GM23338 (cell line): ENCODE measurements at regions not wholly inside any gene's neighbourhood (a gene's known extent, or its start where the extent isn't known, plus 50 kb on each side); places are given as distances from the start of the nearest gene placed in this dataset.
"Not testable (repeated sequence)": the region's sequence is repeated elsewhere in the genome, so short reads cannot be mapped to it uniquely, and the experiment has no call there.

Experiments used
- ATAC-seq: fragments of 200-7000 bp; cut with Tn5 transposase; 3 replicates; pipeline ENCODE4 v1.9.1; 2020
- DNase-seq: peaks from one replicate; pipeline ENCODE4 v3.0.0-alpha.2; 2015; ENCODE audit warnings: low spot score
- H2AFZ ChIP-seq: fragments of 200-600 bp; sonication (generic); 2 replicates; pipeline ENCODE4 v1.8.0; 2016; ENCODE audit warnings: antibody characterized with exemption, mild to moderate bottlenecking, moderate library complexity
- H3F3A ChIP-seq: fragments of 200-600 bp; sonication (generic); replicated peaks from 2 replicates; pipeline ENCODE4 v1.8.0; 2017; ENCODE audit warnings: antibody characterized with exemption, mixed run types, low read depth
- H3K27ac ChIP-seq: fragments of 200-600 bp; sonication (generic); 2 replicates; pipeline ENCODE4 v1.6.1; 2016; ENCODE audit warnings: low read depth
- H3K27me3 ChIP-seq: fragments of 200-600 bp; sonication (generic); 2 replicates; pipeline ENCODE4 v1.8.0; 2016; ENCODE audit warnings: mild to moderate bottlenecking, mixed run types, moderate library complexity; ENCODE audit not compliant: insufficient read depth
- H3K36me3 ChIP-seq: fragments of 200-600 bp; sonication (generic); 2 replicates; pipeline ENCODE4 v1.8.0; 2016; ENCODE audit warnings: mild to moderate bottlenecking; ENCODE audit not compliant: insufficient read depth
- H3K4me1 ChIP-seq: fragments of 200-600 bp; sonication (generic); 2 replicates; pipeline ENCODE4 v1.8.0; 2016; ENCODE audit warnings: mild to moderate bottlenecking, moderate library complexity; ENCODE audit not compliant: insufficient read depth
- H3K4me2 ChIP-seq: fragments of 200-600 bp; sonication (generic); 2 replicates; pipeline ENCODE4 v1.7.1; 2017; ENCODE audit warnings: mixed run types
- H3K4me3 ChIP-seq: fragments of 200-600 bp; sonication (generic); 2 replicates; pipeline ENCODE4 v1.6.1; 2016; ENCODE audit warnings: mixed run types
- H3K79me2 ChIP-seq: fragments of 200-600 bp; sonication (generic); replicated peaks from 2 replicates; pipeline ENCODE4 v1.8.0; 2017; ENCODE audit warnings: mild to moderate bottlenecking; ENCODE audit not compliant: insufficient read depth
- H3K9me2 ChIP-seq: fragments of 200-600 bp; sonication (generic); 2 replicates; pipeline ENCODE4 v1.8.0; 2017; ENCODE audit not compliant: insufficient read depth
- H4K20me1 ChIP-seq: fragments of 200-600 bp; sonication (generic); replicated peaks from 2 replicates; pipeline ENCODE4 v1.8.0; 2017; ENCODE audit warnings: mild to moderate bottlenecking; ENCODE audit not compliant: insufficient read depth
- H3K27ac Mint-ChIP-seq: 2 replicates; pipeline ENCODE4 v1.8.0; 2020; ENCODE audit warnings: inconsistent platforms, mild to moderate bottlenecking, moderate library complexity, mixed read lengths
- H3K27me3 Mint-ChIP-seq: 3 replicates; pipeline ENCODE4 v1.8.0; 2022; ENCODE audit warnings: low read depth, mild to moderate bottlenecking, moderate library complexity, mixed read lengths, inconsistent platforms; ENCODE audit not compliant: insufficient read depth, poor library complexity
- H3K36me3 Mint-ChIP-seq: 3 replicates; pipeline ENCODE4 v1.8.0; 2021; ENCODE audit warnings: low read depth, mild to moderate bottlenecking, inconsistent platforms, moderate library complexity, mixed read lengths
- H3K4me1 Mint-ChIP-seq: 3 replicates; pipeline ENCODE4 v1.8.0; 2020; ENCODE audit warnings: mild to moderate bottlenecking, inconsistent platforms, mixed read lengths
- H3K4me3 Mint-ChIP-seq: 3 replicates; pipeline ENCODE4 v1.8.0; 2021; ENCODE audit warnings: moderate library complexity, mild to moderate bottlenecking, inconsistent platforms, mixed read lengths
- H3K9me3 Mint-ChIP-seq: 3 replicates; pipeline ENCODE4 v1.8.0; 2020; ENCODE audit warnings: moderate library complexity, mild to moderate bottlenecking, inconsistent platforms, mixed read lengths
- CREB1 ChIP-seq: fragments of 250-450 bp; sonication (Bioruptor Pico); IDR thresholded peaks from 2 replicates; pipeline ENCODE4 v1.5.0; 2020; ENCODE audit warnings: low read depth, mild to moderate bottlenecking, moderate library complexity
- ETS1 ChIP-seq: IDR thresholded peaks from 2 replicates; pipeline ENCODE4 v1.6.1; 2016; ENCODE audit warnings: antibody characterized with exemption
- EZH2 ChIP-seq: fragments of 200-600 bp; sonication (generic); IDR thresholded peaks from one replicate; pipeline ENCODE4 v1.8.0; 2017; ENCODE audit warnings: antibody characterized with exemption, mild to moderate bottlenecking, low read depth; ENCODE audit not compliant: unreplicated experiment
- EZH2phosphoT487 ChIP-seq: fragments of 200-600 bp; sonication (generic); IDR thresholded peaks from one replicate; pipeline ENCODE4 v1.8.1; 2018; ENCODE audit warnings: antibody characterized with exemption; ENCODE audit not compliant: unreplicated experiment
- JUNB ChIP-seq: IDR thresholded peaks from one replicate; pipeline ENCODE4 v1.6.1; 2016; ENCODE audit warnings: antibody characterized with exemption; ENCODE audit not compliant: unreplicated experiment
- NANOG ChIP-seq: IDR thresholded peaks from 2 replicates; pipeline ENCODE4 v1.6.1; 2016; ENCODE audit warnings: antibody characterized with exemption, borderline replicate concordance
- STAT1 ChIP-seq: IDR thresholded peaks from one replicate; pipeline ENCODE4 v1.6.1; 2016; ENCODE audit warnings: antibody characterized with exemption; ENCODE audit not compliant: unreplicated experiment
- ZNF331 ChIP-seq: fragments of 250-450 bp; sonication (Bioruptor Pico); IDR thresholded peaks from 2 replicates; pipeline ENCODE4 v1.5.0; 2020; ENCODE audit warnings: low read depth, mild to moderate bottlenecking, moderate library complexity
- ZNF462 ChIP-seq: fragments of 250-450 bp; sonication (Bioruptor Pico); IDR thresholded peaks from 2 replicates; pipeline ENCODE4 v1.5.0; 2020; ENCODE audit warnings: mild to moderate bottlenecking, moderate library complexity

DNA sequence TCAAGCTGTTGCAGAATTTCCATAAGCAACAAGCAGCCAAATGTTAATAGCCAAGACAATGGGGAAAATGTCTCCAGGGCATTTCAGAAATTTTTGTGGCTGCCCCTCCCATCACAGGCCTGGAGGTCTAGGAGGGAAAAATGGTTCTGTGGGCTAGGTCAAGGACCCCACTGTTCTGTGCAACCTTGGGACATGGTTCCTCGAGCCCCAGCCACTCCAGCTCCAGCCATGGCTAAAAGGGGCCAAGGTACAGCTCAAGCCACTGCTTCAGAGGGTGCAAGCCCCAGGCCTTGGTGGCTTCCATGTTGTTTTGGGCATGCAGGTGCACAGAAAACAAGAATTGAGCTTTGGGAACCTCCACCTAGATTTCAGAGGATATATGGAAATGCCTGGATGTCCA lies 122.1 kb upstream of the OTOS start:
- not testable (repeated sequence) for H3K36me3 Mint-ChIP-seq, ATAC-seq, H3K27me3 ChIP-seq, H3K27ac Mint-ChIP-seq, H3F3A ChIP-seq, H3K9me2 ChIP-seq, H3K27me3 Mint-ChIP-seq, H3K4me3 Mint-ChIP-seq, H2AFZ ChIP-seq, H3K27ac ChIP-seq, H4K20me1 ChIP-seq, H3K79me2 ChIP-seq, H3K4me3 ChIP-seq, H3K4me2 ChIP-seq, H3K4me1 ChIP-seq, H3K4me1 Mint-ChIP-seq, DNase-seq, H3K36me3 ChIP-seq
- H3K9me3 Mint-ChIP-seq, result peaks cover 68% of the 10 kb centered on the region

- H3K27me3 Mint-ChIP-seq, result peaks cover 4% of the 10 kb centered on the region
- ATAC-seq (no peak), DNase-seq (no peak)
- Histone ChIP-seq H3K79me2 (no peaks in the 10 kb centered on the region), H3K4me1 (no peaks in the 10 kb centered on the region), H3K27ac (no peak overlapping the region), H3K27me3 (no peaks in the 10 kb centered on the region), H2AFZ (no peak overlapping the region), H3K36me3 (no peaks in the 10 kb centered on the region), H3K4me3 (no peak overlapping the region), H3F3A (no peaks in the 10 kb centered on the region), H4K20me1 (no peaks in the 10 kb centered on the region), H3K4me2 (no peak overlapping the region), H3K9me2 (no peaks in the 10 kb centered on the region)
- no peak for TF ChIP-seq EZH2phosphoT487
- no peak overlapping the region for H3K27ac Mint-ChIP-seq
- peaks cover 74% of the 10 kb centered on the region for H3K9me3 Mint-ChIP-seq
- no peak overlapping the region for H3K4me3 Mint-ChIP-seq
- H3K36me3 Mint-ChIP-seq, result peaks cover 7% of the 10 kb centered on the region; the same call in 2 of the 3 replicates
- no peaks in the 10 kb centered on the region for H3K4me1 Mint-ChIP-seq
Observed at GRCh38 chr2:240269380-240269779, 128.9 kb upstream of the OTOS start.

DNA sequence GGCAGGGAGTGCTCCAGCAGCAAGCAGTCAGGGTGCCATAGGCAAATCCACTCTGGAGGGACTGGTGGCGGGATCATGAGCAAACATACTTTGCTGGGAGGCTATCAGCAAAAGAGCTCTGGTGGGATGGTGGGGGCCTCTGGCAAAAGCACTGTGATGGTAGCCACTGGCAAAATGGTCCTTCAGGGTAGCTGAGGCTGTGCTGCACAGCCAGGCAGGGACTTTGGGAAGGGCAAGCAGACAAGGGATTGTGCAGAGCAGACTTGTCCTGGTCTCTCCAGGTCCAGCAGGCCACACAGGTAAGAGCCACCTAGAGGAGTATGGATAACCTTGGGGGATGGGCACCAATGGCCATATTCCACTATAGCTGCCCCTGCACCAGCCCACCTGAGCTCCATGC lies 129.4 kb upstream of the OTOS start:
- no peak for ATAC-seq
- peaks cover 7% of the 10 kb centered on the region; the same call in 2 of the 3 replicates for H3K36me3 Mint-ChIP-seq
- Histone ChIP-seq H3K4me2 (no peak overlapping the region), H3F3A (no peaks in the 10 kb centered on the region), H2AFZ (no peak overlapping the region), H3K27me3 (no peaks in the 10 kb centered on the region), H3K4me1 (no peaks in the 10 kb centered on the region), H3K9me2 (no peaks in the 10 kb centered on the region), H3K79me2 (no peaks in the 10 kb centered on the region), H3K4me3 (no peak overlapping the region), H3K27ac (no peak overlapping the region), H3K36me3 (no peaks in the 10 kb centered on the region), H4K20me1 (no peaks in the 10 kb centered on the region)
- H3K4me1 Mint-ChIP-seq, result no peaks in the 10 kb centered on the region
- H3K27me3 Mint-ChIP-seq, result peaks cover 4% of the 10 kb centered on the region
- H3K27ac Mint-ChIP-seq, result no peak overlapping the region
- H3K4me3 Mint-ChIP-seq, result no peak overlapping the region
- peaks cover 70% of the 10 kb centered on the region for H3K9me3 Mint-ChIP-seq
- no peak for DNase-seq
- no peak for TF ChIP-seq EZH2phosphoT487
- no peak for TF ChIP-seq ZNF462 (CRISPR knock-in tag)
- no peak for TF ChIP-seq CREB1 (CRISPR knock-in tag)
- TF ChIP-seq STAT1, result no peak
- TF ChIP-seq EZH2, result no peak
- no peak for TF ChIP-seq ZNF331 (CRISPR knock-in tag)
- no peak for TF ChIP-seq NANOG
- TF ChIP-seq JUNB, result no peak
- TF ChIP-seq ETS1, result no peak
